Hematopoietic multipotent progenitor cell (in vitro differentiated cells): ENCODE measurements at regions not wholly inside any gene's neighbourhood (a gene's known extent, or its start where the extent isn't known, plus 50 kb on each side); places are given as distances from the start of the nearest gene placed in this dataset.

Experiments
- DNase-seq, 3 donors: peaks; one replicate each; pipeline ENCODE4 v3.0.0-alpha.2; 2011 to 2015; ENCODE audit warnings: low read depth in 2 of 3, low spot score in 2 of 3

GRCh38 chr9:90306158-90306557, 336.5 kb downstream of the DIRAS2 start:
- DNase-seq, result no peak

GRCh38 chr9:90307167-90307833, 335.3 kb downstream of the DIRAS2 start:
- DNase-seq, result no peak

GRCh38 chr9:90307891-90308290, 334.7 kb downstream of the DIRAS2 start:
- DNase-seq, result no peak

GRCh38 chr9:90308691-90309090, 333.9 kb downstream of the DIRAS2 start:
- no peak for DNase-seq

- no peak for DNase-seq
These were observed 332.7 kb downstream of the DIRAS2 start for GRCh38 chr9:90309809-90310520.

- no peak for DNase-seq
These were observed 332.1 kb downstream of the DIRAS2 start for GRCh38 chr9:90310521-90310876.

GRCh38 chr9:90311811-90312210, 330.8 kb downstream of the DIRAS2 start:
- no peak for DNase-seq

- no peak for DNase-seq
These were observed 320.3 kb downstream of the DIRAS2 start for GRCh38 chr9:90322296-90322695.

- DNase-seq, result no peak
These were observed 316.5 kb downstream of the DIRAS2 start for GRCh38 chr9:90325913-90326653.

- no peak for DNase-seq
These were observed 312.4 kb downstream of the DIRAS2 start for GRCh38 chr9:90330231-90330630.

GRCh38 chr9:90331826-90332575, 310.6 kb downstream of the DIRAS2 start:
- DNase-seq, result no peak

- DNase-seq, result no peak
These were observed 309.4 kb downstream of the DIRAS2 start for GRCh38 chr9:90333226-90333625.

GRCh38 chr9:90340421-90340820, 302.2 kb downstream of the DIRAS2 start:
- DNase-seq, result no peak

GRCh38 chr9:90342607-90343006, 300.0 kb downstream of the DIRAS2 start:
- no peak for DNase-seq

GRCh38 chr9:90343366-90343765, 299.3 kb downstream of the DIRAS2 start:
- no peak for DNase-seq

GRCh38 chr9:90343991-90344390, 298.6 kb downstream of the DIRAS2 start:
- DNase-seq, result no peak

- DNase-seq, result no peak
These were observed 277.0 kb downstream of the DIRAS2 start for GRCh38 chr9:90365666-90366065.

- DNase-seq, result no peak
These were observed 274.4 kb downstream of the DIRAS2 start for GRCh38 chr9:90368241-90368640.

- DNase-seq, result no peak
These were observed 273.7 kb downstream of the DIRAS2 start for GRCh38 chr9:90368928-90369327.

GRCh38 chr9:90379771-90380170, 262.9 kb downstream of the DIRAS2 start:
- DNase-seq, result no peak

GRCh38 chr9:90385146-90385545, 257.5 kb downstream of the DIRAS2 start:
- DNase-seq, result no peak
